ENCODE measurements at regions not wholly inside any gene's neighbourhood (a gene's known extent, or its start where the extent isn't known, plus 50 kb on each side); places are given as distances from the start of the nearest gene placed in this dataset.

GRCh38 chr9:16155878-16156277, 603.0 kb downstream of the CCDC171 start:
- H3K4me1 ChIP-seq = peaks cover 0 to 10% (median 0%) of the 10 kb centered on the region in 4 donors
- H3K36me3 ChIP-seq = no peaks in the 10 kb centered on the region
- H3K27ac ChIP-seq = no peak overlapping the region
- no peaks in the 10 kb centered on the region for H3K27me3 ChIP-seq
- no peaks in the 10 kb centered on the region for H3K9me3 ChIP-seq
- TF ChIP-seq CTCF (IDR thresholded peaks at IDR 0.05) (no peak), POLR2A (IDR thresholded peaks at IDR 0.05) (no peak)
- no peak for DNase-seq (ENCODE audit: low spot score in 2 of 2)
- no peak overlapping the region for H3K4me3 ChIP-seq
- 94 to 95% methylated on average over 4 of the region's 4 CpGs for WGBS, 2 donors

GRCh38 chr9:16157216-16157615, 604.4 kb downstream of the CCDC171 start:
- Histone ChIP-seq H3K4me3 (no peak overlapping the region), H3K27me3 (no peaks in the 10 kb centered on the region), H3K4me1 (peaks cover 0 to 10% (median 0%) of the 10 kb centered on the region in 4 donors), H3K36me3 (no peaks in the 10 kb centered on the region), H3K27ac (no peak overlapping the region), H3K9me3 (no peaks in the 10 kb centered on the region)
- DNase-seq (ENCODE audit: low spot score in 2 of 2) = no peak
- WGBS, 2 donors = 89 to 93% methylated on average over 3 of the region's 3 CpGs
- no peak for TF ChIP-seq CTCF (IDR thresholded peaks at IDR 0.05)
- no peak for TF ChIP-seq EP300 (IDR thresholded peaks at IDR 0.05)
- TF ChIP-seq POLR2A (IDR thresholded peaks at IDR 0.05) = no peak

GRCh38 chr9:16157651-16158050, 604.8 kb downstream of the CCDC171 start:
- no peak for TF ChIP-seq CTCF (IDR thresholded peaks at IDR 0.05)
- no peak for TF ChIP-seq POLR2A (IDR thresholded peaks at IDR 0.05)
- no peak for DNase-seq (ENCODE audit: low spot score in 2 of 2)
- H3K4me1 ChIP-seq = peaks cover 0 to 10% (median 0%) of the 10 kb centered on the region in 4 donors
- 88 to 91% methylated on average over 4 of the region's 4 CpGs for WGBS, 2 donors
- no peak overlapping the region for H3K4me3 ChIP-seq
- H3K36me3 ChIP-seq = no peaks in the 10 kb centered on the region
- no peak overlapping the region for H3K27ac ChIP-seq
- no peaks in the 10 kb centered on the region for H3K9me3 ChIP-seq
- H3K27me3 ChIP-seq = no peaks in the 10 kb centered on the region

- H3K27me3 ChIP-seq = no peaks in the 10 kb centered on the region
- H3K27ac ChIP-seq = no peak overlapping the region
- DNase-seq (ENCODE audit: low spot score in 2 of 2) = no peak
- TF ChIP-seq CTCF (IDR thresholded peaks at IDR 0.05) (no peak), EP300 (IDR thresholded peaks at IDR 0.05) (no peak), POLR2A (IDR thresholded peaks at IDR 0.05) (no peak)
- no peaks in the 10 kb centered on the region for H3K36me3 ChIP-seq
- peaks cover 0 to 10% (median 0%) of the 10 kb centered on the region in 4 donors for H3K4me1 ChIP-seq
- WGBS, 2 donors = 70 to 75% methylated on average over 9 of the region's 9 CpGs
- H3K9me3 ChIP-seq = no peaks in the 10 kb centered on the region
- H3K4me3 ChIP-seq = no peak overlapping the region
These were observed 605.2 kb downstream of the CCDC171 start for GRCh38 chr9:16158093-16158492.

GRCh38 chr9:16161483-16161882, 608.6 kb downstream of the CCDC171 start:
- Histone ChIP-seq H3K4me1 (no peaks in the 10 kb centered on the region), H3K9me3 (no peaks in the 10 kb centered on the region), H3K27me3 (no peaks in the 10 kb centered on the region), H3K36me3 (no peaks in the 10 kb centered on the region), H3K4me3 (no peak overlapping the region), H3K27ac (no peak overlapping the region)
- WGBS, 2 donors = 60 to 74% methylated on average over 6 of the region's 6 CpGs
- no peak for DNase-seq (ENCODE audit: low spot score in 2 of 2)
- TF ChIP-seq POLR2A (IDR thresholded peaks at IDR 0.05) (no peak), EP300 (IDR thresholded peaks at IDR 0.05) (no peak), CTCF (IDR thresholded peaks at IDR 0.05) (no peak)

All from tibial nerve (tissue), 4 donors.